HCT116 (cell line): ENCODE measurements at regions not wholly inside any gene's neighbourhood (a gene's known extent, or its start where the extent isn't known, plus 50 kb on each side); places are given as distances from the start of the nearest gene placed in this dataset.

Experiments used
- ATAC-seq: fragments of 200-7000 bp; cut with Tn5 transposase; 2 replicates; pipeline ENCODE4 v1.9.1; 2020; ENCODE audit warnings: mild to moderate bottlenecking, moderate library complexity
- BruUV-seq: library from RNA; stranded (reverse); fragments of 400-500 nt; replicated peaks from 2 replicates; lab custom pipeline; 2021; lab: Mats Ljungman, UMichigan
- CTCF ChIA-PET: fragments of 300-600 bp; sonication (Branson Sonifier 250); formaldehyde crosslinking; loops from one replicate; lab custom pipeline; 2021; ENCODE audit warnings: antibody characterized with exemption; lab: Charles Lee
- POLR2A ChIA-PET: fragments of 300-600, 350-600 bp; sonication (Branson Sonifier 250); formaldehyde crosslinking; loops from one replicate; lab custom pipeline; 2021; ENCODE audit warnings: antibody characterized with exemption; lab: Charles Lee
- RAD21 ChIA-PET, 2 experiments: fragments of 300-600 bp; sonication (Branson Sonifier 250); formaldehyde crosslinking; loops; one replicate each; lab custom pipeline; 2023; ENCODE audit warnings: low total read pairs in 2 of 2; ENCODE audit not compliant: uncharacterized antibody in 2 of 2, unreplicated experiment in 2 of 2, low non-redundant PET in 1 of 2; lab: Charles Lee
- DNase-seq: peaks from one replicate; pipeline ENCODE4 v3.0.0-alpha.2; 2010; ENCODE audit warnings: low read depth, low spot score
- H2AFZ ChIP-seq: fragments of 200-600 bp; shearing (Covaris generic), sonication (generic); 2 replicates; pipeline ENCODE4 v1.6.1; 2017; ENCODE audit warnings: low read depth, mixed run types, mixed read lengths, antibody characterized with exemption, low read length; ENCODE audit not compliant: poor library complexity, severe bottlenecking
- H3K27ac ChIP-seq: 2 replicates; pipeline ENCODE4 v1.5.1; 2012; ENCODE audit warnings: low read depth, low read length
- H3K27me3 ChIP-seq: fragments of 200-600 bp; sonication (generic); 2 replicates; pipeline ENCODE4 v1.6.1; 2016; ENCODE audit warnings: mixed run types, low read length, mixed read lengths; ENCODE audit not compliant: insufficient read depth
- H3K36me3 ChIP-seq, 2 experiments: fragments of 200-500 bp in 1 of 2; fragments of 200-600 bp in 1 of 2; sonication (Bioruptor generic) in 1 of 2; sonication (generic) in 1 of 2; 2 replicates each; pipeline versions ENCODE4 v1.5.1 to v1.6.1; 2014 to 2016; ENCODE audit warnings: low read length in 2 of 2, inconsistent platforms in 1 of 2, mixed read lengths in 1 of 2, mixed run types in 1 of 2; ENCODE audit not compliant: insufficient read depth in 2 of 2, control insufficient read depth in 1 of 2
- H3K4me1 ChIP-seq, 2 experiments: fragments of 200-600 bp in 1 of 2; sonication (generic) in 1 of 2; 2 replicates each; pipeline versions ENCODE4 v1.5.1 to v1.6.1; 2012 to 2017; ENCODE audit warnings: low read length in 2 of 2, inconsistent platforms in 1 of 2, mild to moderate bottlenecking in 1 of 2, mixed read lengths in 1 of 2, mixed run types in 1 of 2, moderate library complexity in 1 of 2; ENCODE audit not compliant: insufficient read depth in 2 of 2, control insufficient read depth in 1 of 2
- H3K4me2 ChIP-seq: fragments of 200-600 bp; sonication (generic); 2 replicates; pipeline ENCODE4 v1.6.1; 2017; ENCODE audit warnings: mixed run types, low read length, mixed read lengths
- H3K4me3 ChIP-seq, 2 experiments: fragments of 200-600 bp in 1 of 2; sonication (generic) in 1 of 2; replicated peaks in 1 of 2; 2 replicates each; pipeline ENCODE4 v1.5.1; 2011 to 2016; ENCODE audit warnings: low read length in 2 of 2, control low read depth in 1 of 2, low read depth in 1 of 2, mild to moderate bottlenecking in 1 of 2, mixed read lengths in 1 of 2, mixed run types in 1 of 2
- H3K79me2 ChIP-seq: fragments of 200-600 bp; sonication (generic); 2 replicates; pipeline ENCODE4 v1.6.1; 2017; ENCODE audit warnings: mild to moderate bottlenecking, mixed run types, low read length, moderate library complexity, mixed read lengths; ENCODE audit not compliant: insufficient read depth
- H3K9ac ChIP-seq: fragments of 200-600 bp; sonication (generic); 2 replicates; pipeline ENCODE4 v1.6.1; 2016; ENCODE audit warnings: low read length, mixed read lengths
- H3K9me2 ChIP-seq: fragments of 200-600 bp; sonication (generic), shearing (Covaris generic); 2 replicates; pipeline ENCODE4 v1.6.1; 2017; ENCODE audit warnings: mixed run types, mild to moderate bottlenecking, moderate library complexity; ENCODE audit not compliant: insufficient read depth
- H3K9me3 ChIP-seq, 2 experiments: fragments of 200-500 bp in 1 of 2; fragments of 200-600 bp in 1 of 2; sonication (Bioruptor generic) in 1 of 2; sonication (generic) in 1 of 2; 2 replicates each; pipeline ENCODE4 v1.6.1; 2014 to 2017; ENCODE audit warnings: low read length in 2 of 2, mixed read lengths in 2 of 2, inconsistent platforms in 1 of 2, low read depth in 1 of 2, mild to moderate bottlenecking in 1 of 2, mixed run types in 1 of 2, moderate library complexity in 1 of 2; ENCODE audit not compliant: control insufficient read depth in 1 of 2, insufficient read depth in 1 of 2
- H4K20me1 ChIP-seq: fragments of 200-600 bp; sonication (generic), shearing (Covaris generic); 2 replicates; pipeline ENCODE4 v1.6.1; 2017; ENCODE audit warnings: mixed run types, mild to moderate bottlenecking, moderate library complexity; ENCODE audit not compliant: insufficient read depth
- ATF3 ChIP-seq: IDR thresholded peaks from 2 replicates; pipeline ENCODE4 v1.6.1; 2012
- CBX3 ChIP-seq: IDR thresholded peaks from 2 replicates; pipeline ENCODE4 v1.6.1; 2012; ENCODE audit warnings: low read depth
- CTCF ChIP-seq, 3 experiments: fragments of 200-600 bp in 1 of 3; sonication (generic) in 1 of 3; IDR thresholded peaks in 2 of 3; conservative IDR thresholded peaks in 1 of 3; 2 replicates each; pipeline ENCODE4 v1.5.1; 2012 to 2017; ENCODE audit warnings: low read depth in 2 of 3, low read length in 2 of 3, antibody characterized with exemption in 1 of 3, borderline replicate concordance in 1 of 3, control low read depth in 1 of 3, mild to moderate bottlenecking in 1 of 3, mixed read lengths in 1 of 3, mixed run types in 1 of 3, moderate library complexity in 1 of 3; ENCODE audit not compliant: insufficient read depth in 1 of 3
- EGR1 ChIP-seq: IDR thresholded peaks from 2 replicates; pipeline ENCODE4 v1.6.1; 2012; ENCODE audit warnings: low read depth
- ELF1 ChIP-seq: IDR thresholded peaks from 2 replicates; pipeline ENCODE4 v1.6.1; 2012; ENCODE audit warnings: low read depth, borderline replicate concordance
- EZH2 ChIP-seq: fragments of 200-600 bp; sonication (generic); IDR thresholded peaks from 2 replicates; pipeline ENCODE4 v1.6.1; 2017; ENCODE audit warnings: antibody characterized with exemption, mixed run types
- EZH2phosphoT487 ChIP-seq: fragments of 200-600 bp; IDR thresholded peaks from 2 replicates; pipeline ENCODE4 v1.6.1; 2018; ENCODE audit warnings: antibody characterized with exemption, borderline replicate concordance
- FOSL1 ChIP-seq: IDR thresholded peaks from 2 replicates; pipeline ENCODE4 v1.6.1; 2012; ENCODE audit warnings: low read depth
- JUND ChIP-seq: IDR thresholded peaks from 2 replicates; pipeline ENCODE4 v1.6.1; 2012
- POLR2A ChIP-seq: IDR thresholded peaks from 2 replicates; pipeline ENCODE4 v1.7.0; 2011; ENCODE audit warnings: borderline replicate concordance; ENCODE audit not compliant: insufficient read depth, insufficient read length; ENCODE audit errors: extremely low read depth
- POLR2AphosphoS5 ChIP-seq: IDR thresholded peaks from 2 replicates; pipeline ENCODE4 v1.6.1; 2011; ENCODE audit warnings: mild to moderate bottlenecking, low read depth, low read length, moderate library complexity
- REST ChIP-seq: IDR thresholded peaks from 2 replicates; pipeline ENCODE4 v1.6.1; 2012; ENCODE audit warnings: low read depth
- SIN3A ChIP-seq: IDR thresholded peaks from 2 replicates; pipeline ENCODE4 v1.6.1; 2012; ENCODE audit warnings: low read depth
- SP1 ChIP-seq: IDR thresholded peaks from 2 replicates; pipeline ENCODE4 v1.6.1; 2012; ENCODE audit warnings: low read depth
- SRF ChIP-seq: IDR thresholded peaks from 2 replicates; pipeline ENCODE4 v1.6.1; 2012; ENCODE audit warnings: low read depth
- TCF7L2 ChIP-seq: IDR thresholded peaks from 2 replicates; pipeline ENCODE4 v1.7.0; 2011; ENCODE audit warnings: borderline replicate concordance, inconsistent platforms; ENCODE audit not compliant: insufficient read depth, insufficient read length; ENCODE audit errors: extremely low read depth
- ZBTB33 ChIP-seq: IDR thresholded peaks from 2 replicates; pipeline ENCODE4 v1.6.1; 2011; ENCODE audit warnings: mild to moderate bottlenecking, low read length, moderate library complexity; ENCODE audit not compliant: insufficient replicate concordance; ENCODE audit errors: extremely low read depth
- ZFX ChIP-seq: fragments of 450-650 bp; IDR thresholded peaks from 2 replicates; pipeline ENCODE4 v1.6.1; 2017
- ZNF274 ChIP-seq: fragments of 200-500 bp; sonication (Bioruptor generic); IDR thresholded peaks from 2 replicates; pipeline ENCODE4 v1.6.1; 2014; ENCODE audit warnings: mild to moderate bottlenecking, low read depth, low read length, inconsistent platforms
- intact Hi-C: fragments of 100-400 bp; cut with micrococcal nuclease; formaldehyde crosslinking; loops from 2 replicates; pipeline ENCODE4 v1.10.0; 2022

- no peak for TF ChIP-seq REST
Measured at GRCh38 chr4:17418010-17418409, 93.9 kb downstream of the QDPR start (continued).

- no TSS peak for BruUV-seq
- TF ChIP-seq ZBTB33 (no peak), FOSL1 (no peak), EZH2phosphoT487 (no peak), JUND (no peak), TCF7L2 (no peak), SIN3A (no peak), CBX3 (no peak), ZFX (no peak), ZNF274 (no peak), CTCF (IDR thresholded peaks at IDR 0.05 in 2 of 3, conservative IDR thresholded peaks at IDR 0.05 in 1 of 3; ENCODE audit: borderline replicate concordance in 1 of 3, insufficient read depth in 1 of 3, low read depth in 2 of 3, low read length in 2 of 3) (no peak), EZH2 (no peak), POLR2AphosphoS5 (no peak), EGR1 (no peak), POLR2A (no peak), SRF (no peak), ATF3 (no peak), SP1 (no peak), ELF1 (no peak)
Measured at GRCh38 chr4:17414392-17414791, 97.5 kb downstream of the QDPR start.

More at GRCh38 chr4:17414392-17414791, 97.5 kb downstream of the QDPR start:
- Histone ChIP-seq H3K9me3 (no peaks in the 10 kb centered on the region), H3K4me2 (no peak overlapping the region), H3K27me3 (peaks cover 12% of the 10 kb centered on the region; the same call in 1 of the 2 replicates), H4K20me1 (no peaks in the 10 kb centered on the region), H3K36me3 (no peaks in the 10 kb centered on the region), H3K27ac (no peak overlapping the region), H3K4me1 (no peaks in the 10 kb centered on the region), H3K79me2 (no peaks in the 10 kb centered on the region), H3K4me3 (no peak overlapping the region), H3K9me2 (no peaks in the 10 kb centered on the region; the same call in 1 of the 2 replicates), H2AFZ (no peak overlapping the region), H3K9ac (no peak overlapping the region)
- ATAC-seq (no peak), DNase-seq (no peak)
- CTCF ChIA-PET, result no interaction called here
- intact Hi-C loops, result no loop called here
- RAD21 ChIA-PET, result no interaction called here
- POLR2A ChIA-PET, result no interaction called here
